ENCODE measurements at regions not wholly inside any gene's neighbourhood (a gene's known extent, or its start where the extent isn't known, plus 50 kb on each side); places are given as distances from the start of the nearest gene placed in this dataset.

GRCh38 chr20:22842793-22843192 lies 192.3 kb upstream of the SSTR4 start:
- no peak overlapping the region for H3K9ac ChIP-seq (ENCODE audit: extremely low read depth, insufficient read length, low read length)
- no peaks in the 10 kb centered on the region for H3K4me1 ChIP-seq (ENCODE audit: insufficient read depth, low read length)
- H4K91ac ChIP-seq (ENCODE audit: insufficient read length, low read depth, low read length), result no peak overlapping the region
- H2AK5ac ChIP-seq (ENCODE audit: insufficient read length, low read length), result no peak overlapping the region
- WGBS (ENCODE audit: extremely low coverage, insufficient read length, low lambda C conversion rate), result no CpG with 5 or more reads among the region's 5 CpGs
- H3T11ph ChIP-seq (ENCODE audit: low read length), result no peak overlapping the region
- H3K4ac ChIP-seq (ENCODE audit: low read depth, low read length), result no peak overlapping the region
- no peak overlapping the region for H2BK15ac ChIP-seq (ENCODE audit: low read depth, low read length)
- no peaks in the 10 kb centered on the region for H3K79me2 ChIP-seq (ENCODE audit: insufficient read depth, low read length)
- Mint-ChIP-seq H3K9me3 (no peaks in the 10 kb centered on the region; a peak in 1 of 5 replicates), H3K36me3 (ENCODE audit: insufficient read depth in 1 of 3, low read depth in 3 of 3) (no peaks in the 10 kb centered on the region; a peak in 1 of 7 replicates), H3K27me3 (ENCODE audit: low read depth) (peaks cover 8% of the 10 kb centered on the region), H3K4me1 (no peaks in the 10 kb centered on the region), H3K4me3 (no peak overlapping the region), H3K27ac (no peak overlapping the region)
- no peaks in the 10 kb centered on the region for H3K9me3 ChIP-seq (ENCODE audit: control insufficient read depth, low read depth, low read length)
- no peaks in the 10 kb centered on the region for H3K23me2 ChIP-seq (ENCODE audit: insufficient read length, low read depth, low read length, poor library complexity, severe bottlenecking)
- no peak overlapping the region for H3K23ac ChIP-seq (ENCODE audit: insufficient read length, low read depth, low read length)
- no peak overlapping the region for H4K5ac ChIP-seq (ENCODE audit: insufficient read length, low read depth, low read length)
- H3K27me3 ChIP-seq (ENCODE audit: insufficient read depth, low read length), result no peaks in the 10 kb centered on the region
- no peak overlapping the region for H2BK12ac ChIP-seq (ENCODE audit: insufficient read length, low read depth, low read length)
- H2BK120ac ChIP-seq (ENCODE audit: low read depth, low read length, poor library complexity, severe bottlenecking), result no peak overlapping the region
- no peak for TF ChIP-seq CTCF (conservative IDR thresholded peaks at IDR 0.05)
- no peaks in the 10 kb centered on the region for H4K20me1 ChIP-seq (ENCODE audit: control insufficient read depth, insufficient read depth, insufficient read length)
- H2BK20ac ChIP-seq (ENCODE audit: low read depth, low read length, poor library complexity, severe bottlenecking), result no peak overlapping the region
- DNase-seq, result no peak
- no peak overlapping the region for H3K56ac ChIP-seq (ENCODE audit: insufficient read length, low read depth, low read length)
- H3K18ac ChIP-seq (ENCODE audit: insufficient read length, low read depth, low read length), result no peak overlapping the region
- H2AFZ ChIP-seq (ENCODE audit: low read length), result no peak overlapping the region
- no peak overlapping the region for H4K8ac ChIP-seq (replicated peaks; ENCODE audit: insufficient read length, low read depth, low read length)
- no peaks in the 10 kb centered on the region for H3K79me1 ChIP-seq (ENCODE audit: insufficient read depth, low read depth, low read length, poor library complexity, severe bottlenecking)
- H3K4me2 ChIP-seq (ENCODE audit: insufficient read depth, insufficient read length, low read length), result no peak overlapping the region
- H3K14ac ChIP-seq (ENCODE audit: insufficient read depth, low read length), result no peak overlapping the region
- H3K27ac ChIP-seq (ENCODE audit: insufficient read length, low read depth, low read length), result no peak overlapping the region
- H2BK5ac ChIP-seq (ENCODE audit: insufficient read length, low read length), result no peak overlapping the region
